A549 (cell line): ENCODE measurements at regions not wholly inside any gene's neighbourhood (a gene's known extent, or its start where the extent isn't known, plus 50 kb on each side); places are given as distances from the start of the nearest gene placed in this dataset.

Experiments used
- ATAC-seq, 2 experiments: fragments of 200-7000 bp in 1 of 2; fragments of >200 bp in 1 of 2; cut with Nextera tagmentation in 1 of 2; cut with Tn5 transposase in 1 of 2; 3 replicates each; pipeline versions ENCODE4 v1.8.0 to v1.9.1; 2018 to 2020; ENCODE audit warnings: mild to moderate bottlenecking in 1 of 2, moderate library complexity in 1 of 2
- CTCF ChIA-PET: fragments of 300-600 bp; sonication (Branson Sonifier 250); formaldehyde crosslinking; extraction: SDS; loops from one replicate; lab custom pipeline; 2021; ENCODE audit warnings: antibody characterized with exemption, inconsistent platforms; lab: Yijun Ruan, JAX
- POLR2A ChIA-PET: fragments of 350-600 bp; formaldehyde crosslinking; extraction: SDS; loops from one replicate; lab custom pipeline; 2021; ENCODE audit warnings: antibody characterized with exemption, inconsistent platforms; lab: Yijun Ruan, JAX
- DNase-seq, 2 experiments: peaks; one replicate each; pipeline versions ENCODE4 v3.0.0 to v3.0.0-alpha.2; 2011 to 2016; ENCODE audit warnings: low read depth in 1 of 2, low spot score in 1 of 2
- FAIRE-seq: peaks from 2 replicates; lab custom pipeline; 2011; peaks lifted over from hg19 to GRCh38; lab: Jason Lieb, UNC
- H3K27ac ChIP-seq, 2 experiments: fragments of >200 bp; sonication (Bioruptor Twin); formaldehyde crosslinking; 3 replicates each; pipeline ENCODE4 v1.5.1; 2016 to 2017
- H3K4me1 ChIP-seq: fragments of >200 bp; sonication (Bioruptor Twin); formaldehyde crosslinking; 3 replicates; pipeline ENCODE4 v1.6.1; 2016
- H3K4me2 ChIP-seq: fragments of >200 bp; sonication (Bioruptor Twin); formaldehyde crosslinking; 3 replicates; pipeline ENCODE4 v1.6.1; 2016
- H3K4me3 ChIP-seq: fragments of >200 bp; sonication (Bioruptor Twin); formaldehyde crosslinking; 3 replicates; pipeline ENCODE4 v1.5.1; 2016
- H3K9me3 ChIP-seq: fragments of >200 bp; sonication (Bioruptor Twin); formaldehyde crosslinking; 3 replicates; pipeline ENCODE4 v1.6.1; 2016
- BCL3 ChIP-seq: fragments of >200 bp; sonication (Bioruptor Twin); formaldehyde crosslinking; IDR thresholded peaks from 3 replicates; pipeline ENCODE4 v1.6.1; 2016
- BHLHE40 ChIP-seq: IDR thresholded peaks from 2 replicates; pipeline ENCODE4 v1.6.1; 2012; ENCODE audit warnings: low read depth, low read length, inconsistent platforms
- CBX2 ChIP-seq: fragments of 200-600 bp; sonication (generic); IDR thresholded peaks from 2 replicates; pipeline ENCODE4 v1.6.1; 2016; ENCODE audit warnings: low read depth, mild to moderate bottlenecking, borderline replicate concordance
- CBX8 ChIP-seq: fragments of 200-600 bp; sonication (generic); IDR thresholded peaks from 2 replicates; pipeline ENCODE4 v1.6.1; 2016
- CEBPB ChIP-seq, 2 experiments: fragments of >200 bp in 1 of 2; sonication (Bioruptor Twin) in 1 of 2; formaldehyde crosslinking in 1 of 2; IDR thresholded peaks; 2 replicates each; pipeline ENCODE4 v1.6.1; 2012 to 2016
- CHD2 ChIP-seq: fragments of 150-350 bp; IDR thresholded peaks from 2 replicates; pipeline ENCODE4 v1.6.1; 2014; ENCODE audit warnings: low read length; ENCODE audit not compliant: partially characterized antibody
- EHF ChIP-seq: fragments of 250-450 bp; sonication (Bioruptor Pico); IDR thresholded peaks from 2 replicates; pipeline ENCODE4 v1.5.0; 2020; ENCODE audit warnings: mild to moderate bottlenecking
- EHMT2 ChIP-seq: fragments of 200-600 bp; sonication (generic); IDR thresholded peaks from 2 replicates; pipeline ENCODE4 v1.6.1; 2016; ENCODE audit warnings: antibody characterized with exemption, low read depth, mild to moderate bottlenecking, moderate library complexity
- FOSB ChIP-seq: fragments of 250-450 bp; sonication (Bioruptor Pico); IDR thresholded peaks from 2 replicates; pipeline ENCODE4 v1.5.0; 2020; ENCODE audit warnings: mild to moderate bottlenecking, moderate library complexity
- FOXS1 ChIP-seq: fragments of 250-450 bp; sonication (Bioruptor Pico); IDR thresholded peaks from 2 replicates; pipeline ENCODE4 v1.5.0; 2020; ENCODE audit warnings: mild to moderate bottlenecking, moderate library complexity
- HDAC2 ChIP-seq: fragments of 200-600 bp; sonication (generic); IDR thresholded peaks from 2 replicates; pipeline ENCODE4 v1.6.1; 2016
- HOXB5 ChIP-seq: fragments of 250-450 bp; sonication (Bioruptor Pico); IDR thresholded peaks from 2 replicates; pipeline ENCODE4 v1.5.0; 2020; ENCODE audit warnings: mild to moderate bottlenecking, moderate library complexity
- JUN ChIP-seq, 2 experiments: fragments of >200 bp; sonication (Bioruptor Twin); formaldehyde crosslinking; IDR thresholded peaks; 2 replicates in 1 of 2; 3 replicates in 1 of 2; pipeline ENCODE4 v1.6.1; 2016 to 2017
- JUNB ChIP-seq: fragments of >200 bp; sonication (Bioruptor Twin); formaldehyde crosslinking; IDR thresholded peaks from 2 replicates; pipeline ENCODE4 v1.6.1; 2016
- KDM1A ChIP-seq: fragments of 200-600 bp; sonication (generic); IDR thresholded peaks from 2 replicates; pipeline ENCODE4 v1.6.1; 2016; ENCODE audit warnings: low read depth, mild to moderate bottlenecking
- POLR2AphosphoS2 ChIP-seq: conservative IDR thresholded peaks from 2 replicates; pipeline ENCODE4 v1.6.1; 2012; ENCODE audit warnings: low read length, improper control_type of control experiment, inconsistent platforms
- RAD21 ChIP-seq, 2 experiments: fragments of >200 bp in 1 of 2; sonication (Bioruptor Twin) in 1 of 2; formaldehyde crosslinking in 1 of 2; IDR thresholded peaks in 1 of 2; conservative IDR thresholded peaks in 1 of 2; 2 replicates in 1 of 2; 3 replicates in 1 of 2; pipeline ENCODE4 v1.6.1; 2012 to 2018; ENCODE audit warnings: inconsistent platforms in 1 of 2
- RCOR1 ChIP-seq: fragments of 150-350 bp; IDR thresholded peaks from 2 replicates; pipeline ENCODE4 v1.6.1; 2014; ENCODE audit warnings: antibody characterized with exemption, low read length, low read depth
- SMC3 ChIP-seq: fragments of >200 bp; sonication (Bioruptor Twin); formaldehyde crosslinking; IDR thresholded peaks from 3 replicates; pipeline ENCODE4 v1.6.1; 2018; ENCODE audit warnings: inconsistent platforms
- SREBF2 ChIP-seq: fragments of 450-650 bp; IDR thresholded peaks from 2 replicates; pipeline ENCODE4 v1.6.1; 2014; ENCODE audit warnings: mild to moderate bottlenecking, moderate library complexity
- TFCP2L1 ChIP-seq: fragments of 250-450 bp; sonication (Bioruptor Pico); IDR thresholded peaks from 2 replicates; pipeline ENCODE4 v1.5.0; 2021; ENCODE audit warnings: mild to moderate bottlenecking
- ZC3H11A ChIP-seq: fragments of 450-650 bp; IDR thresholded peaks from 2 replicates; pipeline ENCODE4 v1.6.1; 2014; ENCODE audit warnings: antibody characterized with exemption, mild to moderate bottlenecking
- ZFP36 ChIP-seq: fragments of 450-650 bp; IDR thresholded peaks from 2 replicates; pipeline ENCODE4 v1.6.1; 2014; ENCODE audit warnings: borderline replicate concordance; ENCODE audit not compliant: partially characterized antibody
- WGBS: methylation state at CpG from one replicate; pipeline ENCODE4 v1.1.6; 2017; ENCODE audit errors: missing lambda C conversion rate; 5-methylcytosine and 5-hydroxymethylcytosine counted together
- TF ChIP-seq, protein P1 (sequence below): fragments of 250-450 bp; sonication (Bioruptor Pico); IDR thresholded peaks from 2 replicates; pipeline ENCODE4 v1.5.0; 2020; ENCODE audit warnings: low read depth, mild to moderate bottlenecking, moderate library complexity
- TF ChIP-seq, protein P2 (sequence below): fragments of >200 bp; sonication (Bioruptor Twin); formaldehyde crosslinking; IDR thresholded peaks from 3 replicates; pipeline ENCODE4 v1.5.1; 2016
- TF ChIP-seq, protein P3 (sequence below): fragments of >200 bp; sonication (Bioruptor Twin); formaldehyde crosslinking; IDR thresholded peaks from 2 replicates; pipeline ENCODE4 v1.6.1; 2016

GRCh38 chr1:57966340-57966739 lies 542.5 kb upstream of the DAB1 start (continued):
- TF ChIP-seq RAD21 (conservative IDR thresholded peaks at IDR 0.05 in 1 of 2, IDR thresholded peaks at IDR 0.05 in 1 of 2), result no peak
- no peak for TF ChIP-seq CHD2
- TF ChIP-seq HDAC2, result no peak
- TF ChIP-seq CBX2, result no peak
- TF ChIP-seq JUNB, result no peak
- TF ChIP-seq, protein P1, sequence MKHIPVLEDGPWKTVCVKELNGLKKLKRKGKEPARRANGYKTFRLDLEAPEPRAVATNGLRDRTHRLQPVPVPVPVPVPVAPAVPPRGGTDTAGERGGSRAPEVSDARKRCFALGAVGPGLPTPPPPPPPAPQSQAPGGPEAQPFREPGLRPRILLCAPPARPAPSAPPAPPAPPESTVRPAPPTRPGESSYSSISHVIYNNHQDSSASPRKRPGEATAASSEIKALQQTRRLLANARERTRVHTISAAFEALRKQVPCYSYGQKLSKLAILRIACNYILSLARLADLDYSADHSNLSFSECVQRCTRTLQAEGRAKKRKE (CRISPR knock-in tag), result no peak
- no peak for TF ChIP-seq FOSB (CRISPR knock-in tag)
- no peak for TF ChIP-seq BHLHE40
- no peak for TF ChIP-seq SMC3
- TF ChIP-seq, protein P2, sequence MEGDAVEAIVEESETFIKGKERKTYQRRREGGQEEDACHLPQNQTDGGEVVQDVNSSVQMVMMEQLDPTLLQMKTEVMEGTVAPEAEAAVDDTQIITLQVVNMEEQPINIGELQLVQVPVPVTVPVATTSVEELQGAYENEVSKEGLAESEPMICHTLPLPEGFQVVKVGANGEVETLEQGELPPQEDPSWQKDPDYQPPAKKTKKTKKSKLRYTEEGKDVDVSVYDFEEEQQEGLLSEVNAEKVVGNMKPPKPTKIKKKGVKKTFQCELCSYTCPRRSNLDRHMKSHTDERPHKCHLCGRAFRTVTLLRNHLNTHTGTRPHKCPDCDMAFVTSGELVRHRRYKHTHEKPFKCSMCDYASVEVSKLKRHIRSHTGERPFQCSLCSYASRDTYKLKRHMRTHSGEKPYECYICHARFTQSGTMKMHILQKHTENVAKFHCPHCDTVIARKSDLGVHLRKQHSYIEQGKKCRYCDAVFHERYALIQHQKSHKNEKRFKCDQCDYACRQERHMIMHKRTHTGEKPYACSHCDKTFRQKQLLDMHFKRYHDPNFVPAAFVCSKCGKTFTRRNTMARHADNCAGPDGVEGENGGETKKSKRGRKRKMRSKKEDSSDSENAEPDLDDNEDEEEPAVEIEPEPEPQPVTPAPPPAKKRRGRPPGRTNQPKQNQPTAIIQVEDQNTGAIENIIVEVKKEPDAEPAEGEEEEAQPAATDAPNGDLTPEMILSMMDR, result no peak
- no peak for TF ChIP-seq EHF (CRISPR knock-in tag)

- TF ChIP-seq, protein P2, result no peak
- TF ChIP-seq FOXS1 (CRISPR knock-in tag), result no peak
- no peak for TF ChIP-seq ZC3H11A
- no peak for TF ChIP-seq EHF (CRISPR knock-in tag)
- TF ChIP-seq CEBPB (IDR thresholded peaks at IDR 0.05), result no peak
- TF ChIP-seq, protein P3, sequence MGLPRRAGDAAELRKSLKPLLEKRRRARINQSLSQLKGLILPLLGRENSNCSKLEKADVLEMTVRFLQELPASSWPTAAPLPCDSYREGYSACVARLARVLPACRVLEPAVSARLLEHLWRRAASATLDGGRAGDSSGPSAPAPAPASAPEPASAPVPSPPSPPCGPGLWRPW, result no peak
- TF ChIP-seq SREBF2, result no peak
- no peak for TF ChIP-seq JUNB
- no peak for TF ChIP-seq EHMT2
- no peak for TF ChIP-seq CHD2
- TF ChIP-seq FOSB (CRISPR knock-in tag), result no peak
- no peak for TF ChIP-seq KDM1A
- no peak for TF ChIP-seq CBX2
- no peak for TF ChIP-seq TFCP2L1
- TF ChIP-seq, all 56 proteins: peak for 0
Observed at GRCh38 chr1:57963581-57963980, 539.7 kb upstream of the DAB1 start.

GRCh38 chr1:57959531-57960241 lies 535.8 kb upstream of the DAB1 start:
- Histone ChIP-seq H3K9me3 (no peaks in the 10 kb centered on the region), H3K4me2 (no peak overlapping the region), H3K27ac (no peak overlapping the region), H3K4me1 (no peaks in the 10 kb centered on the region), H3K4me3 (no peak overlapping the region)
- no peak for FAIRE-seq
- ChIA-PET CTCF (no interaction called here), POLR2A (no interaction called here)
- WGBS, result 12% methylated on average over 8 of the region's 8 CpGs
- no peak for ATAC-seq
- no peak for DNase-seq
- TF ChIP-seq CBX8 (no peak), BHLHE40 (no peak), RCOR1 (no peak), HOXB5 (CRISPR knock-in tag) (no peak), POLR2AphosphoS2 (no peak), BCL3 (no peak), TFCP2L1 (no peak), JUN (IDR thresholded peaks at IDR 0.05) (no peak), SREBF2 (no peak), ZFP36 (no peak), SMC3 (no peak)
- TF ChIP-seq, protein P1 (CRISPR knock-in tag), result no peak

More at GRCh38 chr1:57963581-57963980, 539.7 kb upstream of the DAB1 start:
- ChIA-PET CTCF (no interaction called here), POLR2A (no interaction called here)
- Histone ChIP-seq H3K4me3 (no peak overlapping the region), H3K4me2 (no peak overlapping the region), H3K27ac (no peak overlapping the region), H3K9me3 (no peaks in the 10 kb centered on the region), H3K4me1 (no peaks in the 10 kb centered on the region)
- FAIRE-seq (no peak), DNase-seq (no peak), ATAC-seq (no peak)
- 33% methylated on average over 6 of the region's 6 CpGs for WGBS
